Retina (tissue), 1 donor: ENCODE measurements at regions not wholly inside any gene's neighbourhood (a gene's known extent, or its start where the extent isn't known, plus 50 kb on each side); places are given as distances from the start of the nearest gene placed in this dataset.
"Not testable (repeated sequence)": the region's sequence is repeated elsewhere in the genome, so short reads cannot be mapped to it uniquely, and the experiment has no call there.

Source experiments
- DNase-seq: peaks from one replicate; pipeline ENCODE4 v3.0.0-alpha.2; 2016

- no peak for DNase-seq
Observed at GRCh38 chr5:58294598-58295305, 165.1 kb downstream of the PLK2 start.

GRCh38 chr5:58288275-58288674 lies 171.6 kb downstream of the PLK2 start:
- not testable (repeated sequence) for DNase-seq

GRCh38 chr5:58286741-58287140 lies 173.1 kb downstream of the PLK2 start:
- DNase-seq: no peak

GRCh38 chr5:58285900-58286299 lies 174.0 kb downstream of the PLK2 start:
- no peak for DNase-seq

- DNase-seq: no peak
Observed at GRCh38 chr5:58284886-58285285, 175.0 kb downstream of the PLK2 start.

- no peak for DNase-seq
Observed at GRCh38 chr5:58281189-58281588, 178.7 kb downstream of the PLK2 start.

- DNase-seq: no peak
Observed at GRCh38 chr5:58279259-58279658, 180.6 kb downstream of the PLK2 start.

GRCh38 chr5:58276431-58276830 lies 183.5 kb downstream of the PLK2 start:
- DNase-seq: no peak

GRCh38 chr5:58275516-58275915 lies 184.4 kb downstream of the PLK2 start:
- no peak for DNase-seq

GRCh38 chr5:58274191-58274590 lies 185.7 kb downstream of the PLK2 start:
- DNase-seq: no peak

- no peak for DNase-seq
Observed at GRCh38 chr5:58273711-58274110, 186.2 kb downstream of the PLK2 start.

GRCh38 chr5:58268268-58268667 lies 191.6 kb downstream of the PLK2 start:
- DNase-seq: no peak

GRCh38 chr5:58266402-58266801 lies 193.5 kb downstream of the PLK2 start:
- DNase-seq: no peak

- DNase-seq: no peak
Observed at GRCh38 chr5:58265246-58265930, 194.5 kb downstream of the PLK2 start.

- DNase-seq: no peak
Observed at GRCh38 chr5:58264276-58264675, 195.6 kb downstream of the PLK2 start.

GRCh38 chr5:58263296-58263695 lies 196.6 kb downstream of the PLK2 start:
- no peak for DNase-seq

GRCh38 chr5:58262226-58262625 lies 197.7 kb downstream of the PLK2 start:
- no peak for DNase-seq

GRCh38 chr5:58261605-58262004 lies 198.3 kb downstream of the PLK2 start:
- no peak for DNase-seq

GRCh38 chr5:58260243-58260642 lies 199.6 kb downstream of the PLK2 start:
- no peak for DNase-seq

- no peak for DNase-seq
Observed at GRCh38 chr5:58259685-58260152, 200.2 kb downstream of the PLK2 start.

GRCh38 chr5:58258984-58259684 lies 200.8 kb downstream of the PLK2 start:
- no peak for DNase-seq

GRCh38 chr5:58255970-58256369 lies 203.9 kb downstream of the PLK2 start:
- no peak for DNase-seq

- DNase-seq: no peak
Observed at GRCh38 chr5:58255386-58255785, 204.5 kb downstream of the PLK2 start.

- DNase-seq: no peak
Observed at GRCh38 chr5:58248221-58248620, 211.7 kb downstream of the PLK2 start.
